PC-9 (cell line): ENCODE measurements at regions not wholly inside any gene's neighbourhood (a gene's known extent, or its start where the extent isn't known, plus 50 kb on each side); places are given as distances from the start of the nearest gene placed in this dataset.
"Not testable (repeated sequence)": the region's sequence is repeated elsewhere in the genome, so short reads cannot be mapped to it uniquely, and the experiment has no call there.

Experiments
- EZH2 ChIP-seq: fragments of 200-600 bp; sonication (generic); IDR thresholded peaks from 2 replicates; pipeline ENCODE4 v1.8.0; 2017; ENCODE audit warnings: antibody characterized with exemption, low read depth
- TF ChIP-seq, protein P1 (sequence below): fragments of 200-600 bp; sonication (generic); conservative IDR thresholded peaks from 2 replicates; pipeline ENCODE4 v1.6.1; 2017; ENCODE audit warnings: mixed run types, antibody characterized with exemption, mild to moderate bottlenecking, moderate library complexity

DNA sequence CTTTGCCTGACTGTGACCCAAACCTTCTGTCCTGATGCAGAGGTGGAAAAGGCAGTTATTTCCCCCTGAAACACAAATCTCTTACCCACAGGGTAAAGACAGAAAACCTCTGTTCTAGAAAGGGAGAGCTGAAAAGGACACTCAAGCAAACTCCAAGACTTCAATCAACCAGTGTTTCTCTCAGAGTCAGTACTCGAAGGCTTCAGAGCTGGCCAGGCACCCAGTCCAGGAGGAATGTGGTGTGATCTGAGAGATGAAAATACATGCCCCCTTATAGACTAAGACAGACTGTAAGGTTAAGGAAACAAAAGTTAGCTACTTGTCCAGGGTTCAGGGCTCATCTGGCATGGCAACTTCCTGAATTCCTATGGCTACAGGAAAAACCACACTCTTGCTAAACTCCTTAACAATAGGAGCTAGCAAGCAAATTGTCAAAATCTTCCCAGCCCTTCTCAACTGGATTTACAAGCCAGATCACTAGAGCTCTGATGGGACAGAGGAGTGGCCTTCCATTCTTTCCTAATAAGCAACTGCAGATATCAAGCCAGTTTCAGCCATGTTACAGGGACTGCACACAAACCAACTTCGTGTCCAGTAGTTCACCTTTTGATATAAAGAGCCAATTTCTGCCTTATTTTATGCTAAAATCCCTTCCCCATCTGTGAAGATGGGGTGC lies 110.9 kb downstream of the PPIAL4G start:
- TF ChIP-seq, protein P1, sequence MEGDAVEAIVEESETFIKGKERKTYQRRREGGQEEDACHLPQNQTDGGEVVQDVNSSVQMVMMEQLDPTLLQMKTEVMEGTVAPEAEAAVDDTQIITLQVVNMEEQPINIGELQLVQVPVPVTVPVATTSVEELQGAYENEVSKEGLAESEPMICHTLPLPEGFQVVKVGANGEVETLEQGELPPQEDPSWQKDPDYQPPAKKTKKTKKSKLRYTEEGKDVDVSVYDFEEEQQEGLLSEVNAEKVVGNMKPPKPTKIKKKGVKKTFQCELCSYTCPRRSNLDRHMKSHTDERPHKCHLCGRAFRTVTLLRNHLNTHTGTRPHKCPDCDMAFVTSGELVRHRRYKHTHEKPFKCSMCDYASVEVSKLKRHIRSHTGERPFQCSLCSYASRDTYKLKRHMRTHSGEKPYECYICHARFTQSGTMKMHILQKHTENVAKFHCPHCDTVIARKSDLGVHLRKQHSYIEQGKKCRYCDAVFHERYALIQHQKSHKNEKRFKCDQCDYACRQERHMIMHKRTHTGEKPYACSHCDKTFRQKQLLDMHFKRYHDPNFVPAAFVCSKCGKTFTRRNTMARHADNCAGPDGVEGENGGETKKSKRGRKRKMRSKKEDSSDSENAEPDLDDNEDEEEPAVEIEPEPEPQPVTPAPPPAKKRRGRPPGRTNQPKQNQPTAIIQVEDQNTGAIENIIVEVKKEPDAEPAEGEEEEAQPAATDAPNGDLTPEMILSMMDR: not testable (repeated sequence)
- not testable (repeated sequence) for TF ChIP-seq EZH2
